GM18519 (cell line): ENCODE measurements at regions not wholly inside any gene's neighbourhood (a gene's known extent, or its start where the extent isn't known, plus 50 kb on each side); places are given as distances from the start of the nearest gene placed in this dataset.

ENCODE experiments used
- ATAC-seq: cut with Tn5 transposase; IDR thresholded peaks from one replicate; pipeline ENCODE4 v1.9.1; 2021; ENCODE audit warnings: mild to moderate bottlenecking, moderate library complexity; ENCODE audit not compliant: unreplicated experiment, low FRiP score

- ATAC-seq = no peak
Observed at GRCh38 chr13:80040196-80040980, 300.5 kb downstream of the SPRY2 start.

GRCh38 chr13:80039000-80039399 lies 301.9 kb downstream of the SPRY2 start:
- ATAC-seq = peak; percentile 84

- ATAC-seq = no peak
Observed at GRCh38 chr13:80038371-80038770, 302.6 kb downstream of the SPRY2 start.

- ATAC-seq = no peak
Observed at GRCh38 chr13:80037505-80037888, 303.4 kb downstream of the SPRY2 start.

GRCh38 chr13:80036845-80037504 lies 304.0 kb downstream of the SPRY2 start:
- peak; percentile 45 for ATAC-seq

GRCh38 chr13:80035096-80035495 lies 305.8 kb downstream of the SPRY2 start:
- ATAC-seq = no peak

GRCh38 chr13:80033951-80034350 lies 307.0 kb downstream of the SPRY2 start:
- no peak for ATAC-seq

- ATAC-seq = no peak
Observed at GRCh38 chr13:80033286-80033685, 307.6 kb downstream of the SPRY2 start.

GRCh38 chr13:80030491-80030890 lies 310.4 kb downstream of the SPRY2 start:
- no peak for ATAC-seq

- no peak for ATAC-seq
Observed at GRCh38 chr13:80029170-80029569, 311.8 kb downstream of the SPRY2 start.

GRCh38 chr13:80022146-80022545 lies 318.8 kb downstream of the SPRY2 start:
- ATAC-seq = no peak

GRCh38 chr13:80012251-80012650 lies 328.7 kb downstream of the SPRY2 start:
- ATAC-seq = peak; percentile 67

GRCh38 chr13:80011448-80012212 lies 329.3 kb downstream of the SPRY2 start:
- ATAC-seq = no peak

- no peak for ATAC-seq
Observed at GRCh38 chr13:80010846-80011245, 330.1 kb downstream of the SPRY2 start.

GRCh38 chr13:80010286-80010831 lies 330.6 kb downstream of the SPRY2 start:
- ATAC-seq = no peak

GRCh38 chr13:80009760-80010159 lies 331.2 kb downstream of the SPRY2 start:
- ATAC-seq = no peak

GRCh38 chr13:80006940-80007339 lies 334.0 kb downstream of the SPRY2 start:
- no peak for ATAC-seq

GRCh38 chr13:80001510-80001842 lies 339.4 kb downstream of the SPRY2 start:
- no peak for ATAC-seq

GRCh38 chr13:80000684-80001509 lies 340.0 kb downstream of the SPRY2 start:
- ATAC-seq = no peak

GRCh38 chr13:79999601-80000000 lies 341.3 kb downstream of the SPRY2 start:
- no peak for ATAC-seq
